ENCODE measurements at regions not wholly inside any gene's neighbourhood (a gene's known extent, or its start where the extent isn't known, plus 50 kb on each side); places are given as distances from the start of the nearest gene placed in this dataset.

DNA sequence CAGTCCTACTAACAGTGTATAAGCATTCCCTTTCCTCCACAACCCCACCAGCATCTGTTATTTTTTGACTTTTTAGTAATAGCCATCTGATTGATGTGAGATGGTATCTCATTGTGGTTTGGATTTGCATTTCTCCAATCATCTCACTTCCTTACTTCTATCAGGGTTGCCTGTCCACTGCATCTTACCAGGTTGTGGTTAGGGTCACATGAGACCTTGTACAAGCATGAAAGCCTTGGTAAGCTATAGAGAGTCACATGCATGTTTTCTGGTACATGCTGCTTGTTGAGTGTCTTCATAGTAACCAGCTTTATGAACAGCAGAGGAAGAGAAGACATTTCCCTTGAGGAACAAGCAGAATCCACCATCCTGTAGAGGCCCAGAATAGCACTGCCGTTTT is 102.9 kb upstream of the PAX6 start:
- DNase-seq (ENCODE audit: extremely low spot score): no peak
- TF ChIP-seq, protein P1, sequence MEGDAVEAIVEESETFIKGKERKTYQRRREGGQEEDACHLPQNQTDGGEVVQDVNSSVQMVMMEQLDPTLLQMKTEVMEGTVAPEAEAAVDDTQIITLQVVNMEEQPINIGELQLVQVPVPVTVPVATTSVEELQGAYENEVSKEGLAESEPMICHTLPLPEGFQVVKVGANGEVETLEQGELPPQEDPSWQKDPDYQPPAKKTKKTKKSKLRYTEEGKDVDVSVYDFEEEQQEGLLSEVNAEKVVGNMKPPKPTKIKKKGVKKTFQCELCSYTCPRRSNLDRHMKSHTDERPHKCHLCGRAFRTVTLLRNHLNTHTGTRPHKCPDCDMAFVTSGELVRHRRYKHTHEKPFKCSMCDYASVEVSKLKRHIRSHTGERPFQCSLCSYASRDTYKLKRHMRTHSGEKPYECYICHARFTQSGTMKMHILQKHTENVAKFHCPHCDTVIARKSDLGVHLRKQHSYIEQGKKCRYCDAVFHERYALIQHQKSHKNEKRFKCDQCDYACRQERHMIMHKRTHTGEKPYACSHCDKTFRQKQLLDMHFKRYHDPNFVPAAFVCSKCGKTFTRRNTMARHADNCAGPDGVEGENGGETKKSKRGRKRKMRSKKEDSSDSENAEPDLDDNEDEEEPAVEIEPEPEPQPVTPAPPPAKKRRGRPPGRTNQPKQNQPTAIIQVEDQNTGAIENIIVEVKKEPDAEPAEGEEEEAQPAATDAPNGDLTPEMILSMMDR (IDR thresholded peaks at IDR 0.05; ENCODE audit: control extremely low read depth, extremely low read depth, low read depth, missing control alignments): no peak
- POLR2A ChIA-PET: no interaction called here
- CTCF ChIA-PET: no interaction called here

DNA sequence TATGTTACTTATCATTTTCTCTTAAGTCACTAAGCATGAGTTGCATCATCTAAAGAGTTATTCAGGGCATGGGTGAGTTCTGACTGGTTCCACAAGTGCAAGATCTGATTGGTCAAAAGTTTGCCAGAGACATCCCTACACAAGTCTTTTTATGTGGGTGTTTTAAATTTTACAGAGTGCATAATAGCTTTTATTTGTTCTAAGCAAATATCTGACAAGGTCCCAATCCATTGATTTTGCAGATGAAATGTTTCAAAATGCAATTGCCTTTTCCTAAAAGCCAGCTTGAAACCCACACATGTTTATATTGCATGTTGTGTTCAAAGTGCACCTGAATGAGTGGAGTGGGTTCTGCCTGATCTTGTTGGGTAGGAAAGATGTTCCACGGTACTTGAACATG is 101.7 kb upstream of the PAX6 start:
- TF ChIP-seq, protein P1 (IDR thresholded peaks at IDR 0.05; ENCODE audit: control extremely low read depth, extremely low read depth, low read depth, missing control alignments): no peak
- ChIA-PET CTCF (no interaction called here), POLR2A (no interaction called here)
- no peak for DNase-seq (ENCODE audit: extremely low spot score)

DNA sequence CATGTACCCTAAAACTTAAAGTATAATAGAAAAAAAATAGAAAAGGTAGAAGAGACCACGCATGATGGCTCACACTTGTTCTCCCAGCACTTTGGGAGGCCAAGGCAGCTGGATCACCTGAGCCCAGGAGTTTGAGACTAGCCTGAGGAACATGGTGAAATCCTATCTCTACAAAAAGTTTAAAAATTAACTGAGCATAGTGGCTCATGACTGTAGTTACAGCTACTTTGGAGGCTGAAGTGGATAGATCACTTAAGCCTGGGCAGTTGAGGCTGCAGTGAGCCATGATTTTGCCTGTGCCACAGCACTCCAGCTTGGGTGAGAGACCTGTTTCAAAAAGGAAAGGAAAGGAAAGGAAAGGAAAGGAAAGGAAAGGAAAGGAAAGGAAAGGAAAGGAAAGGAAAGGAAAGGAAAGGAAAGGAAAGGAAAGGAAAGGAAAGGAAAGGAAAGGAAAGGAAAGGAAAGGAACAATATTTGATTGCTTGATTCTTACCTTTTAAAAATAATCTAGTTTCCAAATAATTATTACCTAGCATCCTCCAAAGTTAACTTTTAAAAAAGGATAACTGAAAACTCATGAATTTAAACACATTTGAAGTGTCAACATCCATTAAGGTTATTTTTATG is 99.9 kb upstream of the PAX6 start:
- POLR2A ChIA-PET: no interaction called here
- no peak for DNase-seq (ENCODE audit: extremely low spot score)
- CTCF ChIA-PET: no interaction called here
- TF ChIP-seq, protein P1 (IDR thresholded peaks at IDR 0.05; ENCODE audit: control extremely low read depth, extremely low read depth, low read depth, missing control alignments): no peak

DNA sequence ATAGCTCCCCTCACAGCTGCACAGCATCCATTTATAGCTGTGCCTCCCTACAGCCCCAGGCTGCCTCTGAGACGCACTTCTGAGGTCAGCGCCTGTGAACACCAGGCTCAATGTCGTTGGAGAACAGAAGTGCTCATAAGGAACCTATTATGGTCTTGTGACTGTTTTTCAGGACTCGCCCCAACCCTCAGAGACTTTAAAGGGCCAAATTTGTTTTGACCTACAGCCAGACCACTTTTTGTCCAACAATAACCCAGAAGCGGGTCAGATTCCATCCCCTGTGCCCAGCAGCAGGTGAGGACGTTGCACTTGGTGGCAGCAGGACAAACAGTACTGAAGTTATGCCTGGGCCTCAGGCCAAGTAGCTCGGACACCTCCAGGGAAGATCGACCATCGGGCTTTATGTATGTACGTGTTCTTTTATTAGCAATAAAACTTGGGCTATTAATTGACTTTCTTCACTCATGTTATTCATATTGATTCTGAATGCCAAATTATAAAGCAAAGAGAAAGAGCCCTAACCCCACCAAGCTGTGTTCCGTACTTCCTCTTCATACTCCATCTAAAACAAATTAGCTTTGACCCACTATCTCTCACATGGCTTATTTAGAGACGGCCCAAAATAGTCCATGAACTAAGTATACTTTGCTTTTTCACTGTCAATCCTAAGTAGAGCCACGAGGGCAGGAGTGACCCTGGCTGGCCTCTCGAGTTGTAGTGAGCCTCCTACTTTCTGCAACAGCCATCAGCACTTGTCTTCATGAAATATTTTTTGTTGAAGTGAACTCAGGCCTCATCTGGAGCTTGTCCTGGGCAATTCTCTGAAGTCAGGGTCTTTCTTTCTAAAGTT is 92.3 kb upstream of the PAX6 start:
- DNase-seq (ENCODE audit: extremely low spot score): no peak
- TF ChIP-seq, protein P1 (IDR thresholded peaks at IDR 0.05; ENCODE audit: control extremely low read depth, extremely low read depth, low read depth, missing control alignments): no peak
- ChIA-PET CTCF (interaction anchor here (0.9 to 1.6 kb wide), 5 partner anchors 9 to 664 kb away, joined by 3 to 5 read pairs (median 3); no protein-coding TSS in a partner anchor), POLR2A (no interaction called here)

DNA sequence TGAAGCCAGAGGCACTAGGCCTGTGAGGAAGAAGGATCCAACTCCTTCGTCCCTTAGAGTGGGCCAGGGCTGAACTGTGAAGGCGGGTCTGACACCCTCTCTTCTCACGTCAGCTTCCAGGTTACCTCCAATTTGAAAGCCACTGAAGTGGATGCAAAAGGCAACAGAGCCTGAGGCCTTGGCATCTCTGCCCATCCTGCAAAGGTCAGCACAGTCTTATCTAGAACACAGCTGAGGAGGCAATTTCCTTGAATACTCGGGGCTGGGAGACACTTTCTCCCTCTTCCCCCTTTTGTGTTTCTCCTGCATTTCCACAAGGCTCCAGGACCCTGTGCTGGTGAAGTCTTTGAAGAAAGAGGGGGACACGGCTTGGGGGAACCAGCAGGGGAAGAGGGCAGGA is 91.6 kb upstream of the PAX6 start:
- ChIA-PET CTCF (interaction anchor here (1.3 to 1.6 kb wide), 2 partner anchors 16 to 663 kb away, joined by 3 read pairs; no protein-coding TSS in a partner anchor), POLR2A (no interaction called here)
- TF ChIP-seq, protein P1 (IDR thresholded peaks at IDR 0.05; ENCODE audit: control extremely low read depth, extremely low read depth, low read depth, missing control alignments): no peak
- DNase-seq (ENCODE audit: extremely low spot score): no peak

DNA sequence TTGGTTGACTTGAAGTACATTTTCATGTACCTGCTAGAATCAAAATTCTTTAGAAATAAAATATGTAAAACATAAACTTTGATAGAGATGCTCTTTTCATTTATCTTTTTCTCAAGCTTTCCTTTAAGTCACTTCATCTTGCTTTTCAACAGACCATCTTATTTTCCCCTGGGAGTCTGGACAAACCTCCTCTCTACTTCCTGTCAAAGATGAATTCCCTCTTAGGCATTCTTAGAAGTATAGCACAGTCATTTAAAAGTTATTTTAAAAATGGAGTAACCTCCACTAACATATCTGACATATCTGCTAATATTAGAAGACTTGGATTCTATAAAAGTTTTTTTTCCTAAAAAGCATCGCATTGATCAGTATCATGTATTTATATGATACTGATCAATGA is 84.8 kb upstream of the PAX6 start:
- DNase-seq (ENCODE audit: extremely low spot score): no peak
- POLR2A ChIA-PET: no interaction called here
- CTCF ChIA-PET: interaction anchor here (1.0 to 1.4 kb wide), 2 partner anchors 9 to 21 kb away, joined by 4 to 6 read pairs; no protein-coding TSS in a partner anchor
- TF ChIP-seq, protein P1 (IDR thresholded peaks at IDR 0.05; ENCODE audit: control extremely low read depth, extremely low read depth, low read depth, missing control alignments): no peak
